IPS-NIHi7 (cell line): ENCODE measurements at regions not wholly inside any gene's neighbourhood (a gene's known extent, or its start where the extent isn't known, plus 50 kb on each side); places are given as distances from the start of the nearest gene placed in this dataset.
"Not testable (repeated sequence)": the region's sequence is repeated elsewhere in the genome, so short reads cannot be mapped to it uniquely, and the experiment has no call there.

Source experiments
- DNase-seq: peaks from one replicate; pipeline ENCODE4 v3.0.0; 2012; ENCODE audit warnings: mixed read lengths; ENCODE audit errors: extremely low spot score

DNA sequence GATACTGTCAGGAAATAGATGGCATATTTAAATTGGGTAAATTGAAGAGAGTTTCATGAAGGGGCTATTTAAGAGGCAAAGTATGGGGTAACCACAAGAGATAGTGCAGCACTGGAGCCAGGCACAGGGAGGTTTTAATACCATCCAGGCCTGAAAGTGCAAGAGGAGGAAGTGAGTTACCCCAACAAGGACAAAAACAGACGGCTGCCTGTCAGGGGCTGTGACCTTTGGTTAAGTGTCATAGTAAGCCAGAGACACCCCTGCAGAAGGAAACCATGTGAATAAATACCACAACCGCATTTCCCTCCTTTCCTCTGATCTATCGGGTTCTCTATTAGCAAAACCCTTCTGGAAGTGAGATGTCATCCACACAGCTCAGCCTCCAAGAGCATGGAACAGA lies 122.0 kb upstream of the DHRS4 start:
- DNase-seq = no peak

DNA sequence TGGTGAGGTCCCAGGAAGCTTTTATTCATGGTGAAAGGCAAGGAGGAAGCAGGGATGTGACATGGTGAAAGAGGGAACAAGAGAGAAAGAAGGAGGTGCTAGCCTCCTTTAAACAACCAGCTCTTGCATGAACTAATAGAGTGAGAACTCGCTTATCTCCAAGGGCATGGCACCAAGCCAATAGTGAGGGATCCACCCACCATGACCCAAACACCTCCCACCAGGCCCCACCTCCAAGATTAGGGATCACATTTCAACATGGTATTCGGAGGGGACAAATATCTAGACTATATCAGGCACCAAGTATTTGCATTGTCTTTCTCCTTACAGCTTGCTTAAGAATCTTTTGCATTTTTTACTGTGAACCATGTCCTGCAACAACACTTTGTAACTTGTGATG lies 91.9 kb upstream of the DHRS4 start:
- DNase-seq = no peak

- no peak for DNase-seq
Observed at GRCh38 chr14:23862513-23862912, 91.1 kb upstream of the DHRS4 start.

DNA sequence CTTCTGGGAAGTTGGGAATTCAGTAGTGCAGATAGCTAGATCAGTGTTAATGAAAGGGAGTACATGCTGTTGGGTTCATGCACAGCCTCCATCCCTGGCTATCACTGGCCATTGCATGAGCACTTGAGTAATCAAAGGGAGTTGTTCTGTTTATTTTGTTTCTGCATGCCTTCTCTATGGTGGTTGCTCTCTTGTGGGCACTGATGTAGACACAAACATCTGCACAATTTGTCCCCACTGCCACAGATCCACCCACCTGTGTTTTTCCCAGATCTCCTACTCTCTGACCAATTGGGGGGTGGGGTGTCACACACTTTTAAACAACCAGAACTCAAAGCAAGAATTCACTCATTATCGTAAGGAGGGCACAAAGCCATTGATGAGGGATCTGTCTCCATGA lies 89.7 kb upstream of the DHRS4 start:
- DNase-seq = no peak

DNA sequence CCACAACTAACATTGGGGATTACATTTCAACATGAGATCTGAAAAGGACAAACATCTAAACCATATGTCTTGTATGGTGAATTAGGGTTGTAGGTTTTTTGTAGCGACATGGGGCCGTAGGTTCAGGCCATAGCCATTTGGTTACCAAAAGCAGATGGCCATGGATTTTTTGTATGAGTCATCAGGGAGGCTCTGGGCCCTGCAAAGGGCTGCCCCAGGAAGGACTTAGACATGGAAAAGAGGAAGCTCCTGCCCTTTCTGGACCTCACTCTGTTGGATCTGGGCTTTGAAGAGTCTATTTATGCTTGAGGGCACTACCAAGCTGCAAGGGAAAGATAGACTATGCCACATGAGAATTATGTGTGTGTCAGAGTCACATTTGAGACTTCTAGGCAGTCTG lies 89.3 kb upstream of the DHRS4 start:
- DNase-seq = no peak

GRCh38 chr14:23864861-23865260 lies 88.7 kb upstream of the DHRS4 start:
- DNase-seq = no peak

GRCh38 chr14:23865502-23865901 lies 88.1 kb upstream of the DHRS4 start:
- DNase-seq = no peak

- no peak for DNase-seq
Observed at GRCh38 chr14:23866269-23866668, 87.3 kb upstream of the DHRS4 start.

GRCh38 chr14:23869078-23869719 lies 84.4 kb upstream of the DHRS4 start:
- no peak for DNase-seq

DNA sequence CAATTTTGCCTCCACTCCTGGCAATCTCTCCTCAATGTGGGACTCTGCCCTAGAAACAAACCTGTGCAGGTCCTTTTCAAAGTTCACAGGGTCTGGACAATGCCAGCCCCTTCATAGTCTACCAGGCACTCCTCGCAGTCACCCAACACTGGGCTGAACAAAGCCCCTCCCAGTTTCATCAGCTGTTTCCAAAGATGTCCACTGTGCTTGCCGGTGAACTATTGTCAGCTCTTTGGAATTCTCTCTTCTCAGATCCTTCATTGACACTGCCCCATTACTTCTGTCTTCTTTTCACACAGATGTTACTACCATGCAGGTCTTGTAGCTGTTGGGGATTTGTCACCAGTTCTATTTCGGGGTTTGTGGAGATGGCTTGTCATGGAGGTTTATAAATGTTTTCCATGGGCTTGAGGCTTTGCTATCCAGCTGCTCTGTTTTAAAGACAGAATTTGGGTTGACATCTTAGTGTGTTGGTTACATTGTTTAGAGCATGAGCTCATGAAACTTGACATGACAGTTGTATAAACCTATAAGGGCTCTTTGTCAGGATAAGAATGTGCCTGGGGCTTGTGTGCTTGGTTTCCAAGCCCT lies 77.3 kb upstream of the DHRS4 start:
- DNase-seq = no peak

GRCh38 chr14:23877111-23877510 lies 76.5 kb upstream of the DHRS4 start:
- DNase-seq = no peak

GRCh38 chr14:23877538-23878180 lies 75.9 kb upstream of the DHRS4 start:
- no peak for DNase-seq

DNA sequence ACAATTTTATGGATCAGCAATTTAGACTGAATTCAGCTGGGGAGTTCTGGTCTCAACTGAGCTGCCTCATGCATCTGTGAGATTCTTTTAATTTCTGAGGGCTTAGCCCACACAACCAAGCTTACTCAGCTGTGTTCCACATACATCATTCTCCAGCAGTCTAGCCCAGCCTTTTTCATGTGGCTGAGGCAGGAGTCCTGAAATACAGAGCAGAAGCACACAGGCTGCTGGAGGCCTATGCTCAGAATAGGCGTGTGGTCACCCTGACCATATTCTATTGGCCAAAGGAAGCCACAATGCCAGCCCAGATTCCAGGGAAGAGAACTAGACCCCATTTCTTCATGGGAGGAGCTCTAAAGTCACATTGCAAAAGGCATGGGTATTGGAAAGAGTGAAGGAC lies 72.3 kb upstream of the DHRS4 start:
- no peak for DNase-seq

DNA sequence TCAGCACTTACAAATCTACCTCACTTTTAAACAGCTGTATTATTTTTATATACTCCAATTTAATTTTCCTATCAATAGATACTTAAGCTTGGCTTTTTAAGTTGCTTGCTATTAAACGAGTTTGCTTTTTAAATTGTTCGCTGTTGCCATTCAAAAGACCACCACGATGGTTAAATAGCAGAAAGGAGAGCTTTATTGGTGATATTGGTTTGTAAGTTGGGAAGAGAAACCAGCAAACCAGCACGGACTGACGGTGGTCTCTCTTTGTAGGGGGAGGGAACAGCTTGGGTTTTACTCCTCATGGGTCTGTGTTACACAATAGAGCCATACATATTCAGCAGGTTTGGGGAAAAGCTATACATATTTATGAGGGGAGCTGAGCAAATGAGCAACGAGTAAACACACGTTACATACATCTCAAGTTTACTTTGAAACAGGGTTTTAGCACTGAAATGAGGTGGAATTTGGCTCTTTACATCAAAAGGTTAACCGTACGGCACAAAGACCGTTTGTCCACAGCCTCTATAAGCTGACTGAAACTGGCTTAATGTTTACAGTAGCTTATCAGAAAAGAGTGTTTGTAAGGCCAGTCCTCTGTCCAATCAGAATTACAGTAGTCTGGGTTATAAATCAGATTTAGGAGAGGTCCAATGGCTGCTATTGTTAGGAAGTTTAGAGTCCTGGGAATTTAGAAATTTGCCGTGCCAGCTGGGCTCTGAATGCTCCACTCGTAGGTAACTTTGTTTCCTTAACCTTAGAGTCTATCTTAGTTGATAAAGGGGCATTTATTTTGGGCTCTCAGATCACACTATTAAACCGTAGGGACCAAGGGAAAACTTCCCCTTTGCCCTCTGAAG lies 69.7 kb upstream of the DHRS4 start:
- no peak for DNase-seq

- no peak for DNase-seq
Observed at GRCh38 chr14:23884541-23884904, 69.0 kb upstream of the DHRS4 start.

GRCh38 chr14:23887536-23887935 lies 66.0 kb upstream of the DHRS4 start:
- DNase-seq = no peak

GRCh38 chr14:23891717-23892116 lies 61.9 kb upstream of the DHRS4 start:
- not testable (repeated sequence) for DNase-seq

DNA sequence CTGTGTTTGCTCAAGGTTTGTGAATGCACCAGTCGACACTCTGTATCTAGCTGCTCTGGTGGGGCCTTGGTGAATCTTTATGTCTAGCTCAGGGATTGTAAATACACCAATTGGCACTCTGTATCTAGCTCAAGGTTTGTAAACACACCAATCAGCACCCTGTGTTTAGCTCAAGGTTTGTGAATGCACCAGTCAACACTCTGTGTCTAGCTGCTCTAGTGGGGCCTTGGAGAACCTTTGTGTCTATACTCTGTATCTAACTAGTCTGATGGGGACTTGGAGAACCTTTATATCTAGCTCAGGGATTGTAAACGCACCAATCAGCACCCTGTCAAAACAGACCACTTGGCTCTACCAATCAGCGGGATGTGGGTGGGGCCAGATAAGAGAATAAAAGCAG lies 61.3 kb upstream of the DHRS4 start:
- not testable (repeated sequence) for DNase-seq

DNA sequence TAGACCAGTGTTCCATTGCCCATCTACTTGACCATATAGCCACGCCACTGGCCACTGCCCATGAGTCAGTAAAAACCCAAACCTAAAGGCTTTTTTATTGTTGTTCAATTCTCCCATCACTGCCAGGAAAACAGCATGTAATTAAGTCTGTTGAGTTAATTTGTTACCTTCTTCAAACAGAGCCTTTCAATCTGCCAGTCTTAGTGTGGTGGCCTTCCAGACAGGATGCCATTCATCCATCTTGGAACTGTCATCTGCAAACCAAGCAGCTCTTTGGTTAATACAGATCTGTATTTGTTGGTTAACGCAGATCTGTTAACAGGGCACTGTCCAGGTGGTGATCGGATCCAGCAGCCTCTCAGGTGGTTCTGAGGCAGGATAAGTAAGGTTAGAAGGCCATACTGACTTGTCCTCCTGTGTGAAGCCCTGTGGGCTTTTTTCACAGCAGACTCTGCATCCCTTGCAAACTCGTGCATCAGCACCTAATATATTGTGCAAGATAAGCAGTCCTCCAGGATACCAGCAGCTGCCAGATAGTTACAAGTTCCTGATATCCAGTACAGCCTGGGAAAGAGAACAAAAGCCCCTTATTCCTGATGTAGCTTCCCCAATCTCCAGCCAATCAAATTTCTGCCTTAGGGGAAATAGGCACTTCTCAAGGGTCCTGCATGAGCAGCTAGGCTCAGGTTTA lies 59.1 kb upstream of the DHRS4 start:
- no peak for DNase-seq

DNA sequence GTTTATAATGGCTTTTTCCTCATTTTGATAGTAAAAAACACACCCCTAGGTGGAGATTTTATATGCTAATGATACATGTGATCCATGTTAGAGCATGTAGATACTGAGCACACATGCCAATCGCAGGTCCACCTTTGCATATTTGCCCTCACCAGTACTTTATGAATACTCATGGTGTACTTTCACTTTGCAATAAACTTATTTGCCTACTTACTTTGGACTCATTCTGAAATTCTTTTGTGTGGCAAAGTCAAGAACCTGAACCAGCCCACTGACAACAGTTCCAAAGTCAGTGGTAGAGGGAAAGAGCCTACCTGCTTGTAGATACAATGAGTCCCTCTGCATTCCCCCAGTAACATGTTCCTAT lies 58.5 kb upstream of the DHRS4 start:
- no peak for DNase-seq

DNA sequence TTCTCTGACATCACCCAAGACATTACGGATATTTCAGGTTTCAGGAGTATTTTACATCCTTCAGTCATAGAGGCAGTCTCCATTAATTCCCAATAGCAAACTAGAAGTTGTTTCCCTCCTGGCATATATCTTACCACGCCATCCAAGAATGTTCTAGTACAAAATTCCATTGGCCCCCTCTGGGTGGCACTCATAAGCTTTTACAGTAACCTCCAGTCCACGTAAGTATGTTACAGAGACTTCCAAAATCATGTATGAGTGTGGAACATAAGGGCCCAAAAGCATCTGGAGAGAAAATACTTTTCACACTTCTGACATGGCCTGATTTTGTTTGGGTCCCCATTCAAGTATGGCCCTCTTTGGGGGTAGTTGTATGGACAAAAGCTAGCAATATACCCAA lies 58.1 kb upstream of the DHRS4 start:
- no peak for DNase-seq

DNA sequence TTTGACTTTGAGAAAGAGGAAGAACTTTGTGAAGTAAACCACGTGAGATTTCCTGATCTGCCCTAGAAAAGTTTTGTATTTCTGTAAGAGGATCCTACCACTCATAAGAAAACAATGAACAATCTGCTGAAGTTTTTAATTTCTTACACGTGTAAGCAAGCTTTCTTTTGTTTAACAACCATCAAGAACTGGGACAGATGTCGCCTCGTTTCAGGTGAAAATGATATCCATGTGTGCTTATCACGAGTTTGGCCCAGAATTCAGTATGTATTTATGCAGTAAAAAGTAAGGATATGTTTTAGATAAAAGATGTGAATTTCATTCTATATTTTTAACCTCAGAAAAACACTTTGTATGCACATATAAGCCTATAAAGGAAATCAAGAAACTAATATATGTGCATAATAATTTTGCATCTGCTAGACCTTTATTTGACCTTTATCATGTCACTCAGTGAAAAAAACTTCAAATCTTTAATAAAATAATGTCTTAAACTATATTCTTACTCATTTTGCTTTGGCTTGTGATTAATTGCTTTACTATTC lies 56.9 kb upstream of the DHRS4 start:
- no peak for DNase-seq
